ENCODE measurements at regions not wholly inside any gene's neighbourhood (a gene's known extent, or its start where the extent isn't known, plus 50 kb on each side); places are given as distances from the start of the nearest gene placed in this dataset.
"Not testable (repeated sequence)": the region's sequence is repeated elsewhere in the genome, so short reads cannot be mapped to it uniquely, and the experiment has no call there.

- peak; percentile 67; the same call in 2 of the 3 replicates for ATAC-seq (ENCODE audit: low read depth)
Observed at GRCh38 chr10:9149134-9149533, 1094.6 kb downstream of the GATA3 start.

GRCh38 chr10:9153057-9153456 lies 1098.6 kb downstream of the GATA3 start:
- ATAC-seq (ENCODE audit: low read depth); H3K27me3 ChIP-seq (ENCODE audit: insufficient read depth, poor library complexity, severe bottlenecking); DNase-seq (ENCODE audit: low spot score): not testable (repeated sequence)

More at GRCh38 chr10:9149134-9149533, 1094.6 kb downstream of the GATA3 start:
- no peak overlapping the region for H3K4me3 ChIP-seq (ENCODE audit: severe bottlenecking)
- no peak for TF ChIP-seq CTCF (IDR thresholded peaks at IDR 0.05; ENCODE audit: poor library complexity, severe bottlenecking)
- no peaks in the 10 kb centered on the region for H3K9me3 ChIP-seq (ENCODE audit: severe bottlenecking)
- no peaks in the 10 kb centered on the region for H3K36me3 ChIP-seq (ENCODE audit: low read depth)
- DNase-seq (ENCODE audit: low spot score), result no peak
- no peak overlapping the region for H3K27ac ChIP-seq (ENCODE audit: poor library complexity, severe bottlenecking)
- H3K4me1 ChIP-seq (ENCODE audit: insufficient read depth, poor library complexity, severe bottlenecking), result no peaks in the 10 kb centered on the region
- no peaks in the 10 kb centered on the region for H3K27me3 ChIP-seq (ENCODE audit: insufficient read depth, poor library complexity, severe bottlenecking)

GRCh38 chr10:9157656-9158055 lies 1103.2 kb downstream of the GATA3 start:
- H3K27ac ChIP-seq (ENCODE audit: poor library complexity, severe bottlenecking), result no peak overlapping the region
- H3K4me3 ChIP-seq (ENCODE audit: severe bottlenecking), result no peak overlapping the region
- TF ChIP-seq CTCF (IDR thresholded peaks at IDR 0.05; ENCODE audit: poor library complexity, severe bottlenecking), result no peak
- H3K9me3 ChIP-seq (ENCODE audit: severe bottlenecking), result no peaks in the 10 kb centered on the region
- ATAC-seq (ENCODE audit: low read depth) (no peak), DNase-seq (ENCODE audit: low spot score) (no peak)
- no peaks in the 10 kb centered on the region for H3K4me1 ChIP-seq (ENCODE audit: insufficient read depth, poor library complexity, severe bottlenecking)
- no peaks in the 10 kb centered on the region for H3K36me3 ChIP-seq (ENCODE audit: low read depth)
- no peaks in the 10 kb centered on the region for H3K27me3 ChIP-seq (ENCODE audit: insufficient read depth, poor library complexity, severe bottlenecking)

More at GRCh38 chr10:9153057-9153456, 1098.6 kb downstream of the GATA3 start:
- H3K4me3 ChIP-seq (ENCODE audit: severe bottlenecking); H3K36me3 ChIP-seq (ENCODE audit: low read depth); H3K4me1 ChIP-seq (ENCODE audit: insufficient read depth, poor library complexity, severe bottlenecking); H3K27ac ChIP-seq (ENCODE audit: poor library complexity, severe bottlenecking); H3K9me3 ChIP-seq (ENCODE audit: severe bottlenecking): not testable (repeated sequence)

- no peak overlapping the region for H3K27ac ChIP-seq (ENCODE audit: poor library complexity, severe bottlenecking)
- H3K4me1 ChIP-seq (ENCODE audit: insufficient read depth, poor library complexity, severe bottlenecking), result no peaks in the 10 kb centered on the region
- no peak for TF ChIP-seq CTCF (IDR thresholded peaks at IDR 0.05; ENCODE audit: poor library complexity, severe bottlenecking)
- no peaks in the 10 kb centered on the region for H3K9me3 ChIP-seq (ENCODE audit: severe bottlenecking)
- peak; percentile 90 for ATAC-seq (ENCODE audit: low read depth)
- no peaks in the 10 kb centered on the region for H3K36me3 ChIP-seq (ENCODE audit: low read depth)
- no peaks in the 10 kb centered on the region for H3K27me3 ChIP-seq (ENCODE audit: insufficient read depth, poor library complexity, severe bottlenecking)
- no peak for DNase-seq (ENCODE audit: low spot score)
- H3K4me3 ChIP-seq (ENCODE audit: severe bottlenecking), result no peak overlapping the region
Observed at GRCh38 chr10:9158675-9159074, 1104.2 kb downstream of the GATA3 start.

GRCh38 chr10:9160275-9160674 lies 1105.8 kb downstream of the GATA3 start:
- H3K9me3 ChIP-seq (ENCODE audit: severe bottlenecking), result no peaks in the 10 kb centered on the region
- no peak for ATAC-seq (ENCODE audit: low read depth)
- no peak for TF ChIP-seq CTCF (IDR thresholded peaks at IDR 0.05; ENCODE audit: poor library complexity, severe bottlenecking)

More at GRCh38 chr10:9160275-9160674, 1105.8 kb downstream of the GATA3 start:
- H3K27ac ChIP-seq (ENCODE audit: poor library complexity, severe bottlenecking), result no peak overlapping the region
- no peak overlapping the region for H3K4me3 ChIP-seq (ENCODE audit: severe bottlenecking)
- no peaks in the 10 kb centered on the region for H3K36me3 ChIP-seq (ENCODE audit: low read depth)
- H3K27me3 ChIP-seq (ENCODE audit: insufficient read depth, poor library complexity, severe bottlenecking), result no peaks in the 10 kb centered on the region
- no peaks in the 10 kb centered on the region for H3K4me1 ChIP-seq (ENCODE audit: insufficient read depth, poor library complexity, severe bottlenecking)
- DNase-seq (ENCODE audit: low spot score), result no peak

Data from RWPE2 (cell line).